B cell (primary cell): ENCODE measurements at regions not wholly inside any gene's neighbourhood (a gene's known extent, or its start where the extent isn't known, plus 50 kb on each side); places are given as distances from the start of the nearest gene placed in this dataset.

Experiments used
- ATAC-seq: fragments of 200-7000 bp; cut with Tn5 transposase; one replicate; pipeline ENCODE4 v1.10.0; 2021; ENCODE audit warnings: low read depth, mild to moderate bottlenecking, moderate number of reproducible peaks, moderate library complexity
- CTCF ChIA-PET: fragments of 350-600 bp; sonication (Branson Sonifier 250); formaldehyde crosslinking; loops from one replicate; lab custom pipeline; 2021; ENCODE audit warnings: antibody characterized with exemption, inconsistent platforms; lab: Charles Lee
- POLR2A ChIA-PET: fragments of 350-600 bp; sonication (Branson Sonifier 250); formaldehyde crosslinking; loops from one replicate; lab custom pipeline; 2021; ENCODE audit warnings: antibody characterized with exemption; lab: Charles Lee
- DNase-seq: peaks from one replicate; pipeline ENCODE4 v3.0.0; 2013
- H2AFZ ChIP-seq: 2 replicates; pipeline ENCODE4 v1.6.1; 2012; ENCODE audit warnings: mild to moderate bottlenecking, low read depth, low read length; ENCODE audit not compliant: insufficient read depth, poor library complexity, severe bottlenecking
- H3K27ac ChIP-seq, 2 donors: 1 replicate in 1 of 2; 2 replicates in 1 of 2; pipeline ENCODE4 v1.5.1; 2012 to 2013; ENCODE audit warnings: low read length in 2 of 2, mild to moderate bottlenecking in 2 of 2, moderate library complexity in 1 of 2
- H3K27me3 ChIP-seq, 4 experiments: fragments of 200-600 bp in 1 of 4; sonication (generic) in 1 of 4; replicated peaks in 1 of 4; 1 replicate in 2 of 4; 2 replicates in 2 of 4; pipeline versions ENCODE4 v1.6.1 to v1.7.0; 2013 to 2016; ENCODE audit warnings: low read length in 3 of 4, mild to moderate bottlenecking in 2 of 4, mixed read lengths in 1 of 4, moderate library complexity in 1 of 4; ENCODE audit not compliant: insufficient read depth in 4 of 4, control insufficient read depth in 3 of 4; ENCODE audit errors: control extremely low read depth in 1 of 4
- H3K36me3 ChIP-seq, 2 experiments: replicated peaks in 1 of 2; 1 replicate in 1 of 2; 2 replicates in 1 of 2; pipeline versions ENCODE4 v1.6.1 to v1.7.1; 2013; ENCODE audit warnings: low read length in 1 of 2; ENCODE audit not compliant: insufficient read depth in 2 of 2, control insufficient read depth in 1 of 2; ENCODE audit errors: control extremely low read depth in 1 of 2, extremely low read depth in 1 of 2
- H3K4me1 ChIP-seq, 2 donors: fragments of 200-600 bp in 1 of 2; sonication (generic) in 1 of 2; 1 replicate in 1 of 2; 2 replicates in 1 of 2; pipeline versions ENCODE4 v1.5.1 to v1.6.1; 2013 to 2017; ENCODE audit warnings: low read length in 2 of 2; ENCODE audit not compliant: control insufficient read depth in 2 of 2, insufficient read depth in 2 of 2
- H3K4me2 ChIP-seq: replicated peaks from 2 replicates; pipeline ENCODE3; 2012; ENCODE audit warnings: mild to moderate bottlenecking, low read depth, low read length; ENCODE audit not compliant: poor library complexity, severe bottlenecking
- H3K4me3 ChIP-seq, 5 experiments: fragments of 200-600 bp in 1 of 5; sonication (generic) in 1 of 5; 1 replicate in 3 of 5; 2 replicates in 2 of 5; pipeline versions ENCODE4 v1.5.1 to v1.7.0; 2011 to 2016; ENCODE audit warnings: low read length in 4 of 5, mild to moderate bottlenecking in 4 of 5, low read depth in 2 of 5, control low read depth in 1 of 5, moderate library complexity in 1 of 5; ENCODE audit not compliant: insufficient read depth in 1 of 5; ENCODE audit errors: control extremely low read depth in 1 of 5, extremely low read depth in 1 of 5
- H3K79me2 ChIP-seq: fragments of 200-600 bp; sonication (generic); one replicate; pipeline ENCODE4 v1.6.0; 2016; ENCODE audit warnings: low read length; ENCODE audit not compliant: control insufficient read depth, insufficient read depth
- H3K9ac ChIP-seq: fragments of 200-600 bp; sonication (generic); 2 replicates; pipeline ENCODE4 v1.6.1; 2017; ENCODE audit warnings: mild to moderate bottlenecking, low read length, moderate library complexity
- H3K9me3 ChIP-seq, 3 donors: one replicate each; pipeline versions ENCODE4 v1.6.1 to v1.7.1; 2013; ENCODE audit warnings: low read length in 2 of 3; ENCODE audit not compliant: control insufficient read depth in 2 of 3, insufficient read depth in 1 of 3; ENCODE audit errors: control extremely low read depth in 1 of 3
- H4K20me1 ChIP-seq: 2 replicates; pipeline ENCODE4 v1.6.0; 2012; ENCODE audit warnings: mild to moderate bottlenecking, low read length; ENCODE audit not compliant: insufficient read depth, control insufficient read depth, poor library complexity, severe bottlenecking
- H3K27ac Mint-ChIP-seq: one replicate; pipeline ENCODE4 v1.8.0; 2021; ENCODE audit warnings: mixed read lengths
- H3K27me3 Mint-ChIP-seq: one replicate; pipeline ENCODE4 v1.8.0; 2021; ENCODE audit warnings: mixed read lengths
- H3K4me1 Mint-ChIP-seq: one replicate; pipeline ENCODE4 v1.8.0; 2021; ENCODE audit warnings: mixed read lengths
- H3K4me3 Mint-ChIP-seq: one replicate; pipeline ENCODE4 v1.8.0; 2021; ENCODE audit warnings: mixed read lengths
- H3K9me3 Mint-ChIP-seq: one replicate; pipeline ENCODE4 v1.8.0; 2022; ENCODE audit warnings: mixed read lengths; ENCODE audit not compliant: insufficient read depth
- EZH2 ChIP-seq: IDR thresholded peaks from 2 replicates; pipeline ENCODE4 v1.6.1; 2012; ENCODE audit warnings: borderline replicate concordance, low read depth, mild to moderate bottlenecking, moderate library complexity, low read length; ENCODE audit not compliant: insufficient read depth, poor library complexity, severe bottlenecking
- WGBS: methylation state at CpG from one replicate; pipeline ENCODE4 v1.1.5; 2013; ENCODE audit warnings: missing lambda C conversion rate; ENCODE audit not compliant: insufficient coverage; 5-methylcytosine and 5-hydroxymethylcytosine counted together
- intact Hi-C: fragments of 100-400 bp; cut with micrococcal nuclease; formaldehyde crosslinking; loops from one replicate; pipeline ENCODE4 v1.10.0; 2022
- TF ChIP-seq, protein P1 (sequence below): fragments of 200-600 bp; IDR thresholded peaks from one replicate; pipeline ENCODE4 v1.8.0; 2022; ENCODE audit warnings: antibody characterized with exemption, mild to moderate bottlenecking

- 76% methylated on average over 17 of the region's 17 CpGs for WGBS
- peaks cover 20 to 23% of the 10 kb centered on the region in 2 donors for H3K4me1 ChIP-seq
- H2AFZ ChIP-seq, result no peak overlapping the region
- H3K27ac ChIP-seq, result no peak overlapping the region
- no peak overlapping the region for H3K9ac ChIP-seq
- H3K27me3 ChIP-seq, result peaks cover 0 to 85% (median 45%) of the 10 kb centered on the region in 4 experiments
- ChIA-PET CTCF (interaction anchor here (0.7 kb wide), 1 partner anchor 75 kb away, joined by 3 read pairs; no protein-coding TSS in a partner anchor), POLR2A (no interaction called here)
- no peak for TF ChIP-seq EZH2
- TF ChIP-seq, protein P1, sequence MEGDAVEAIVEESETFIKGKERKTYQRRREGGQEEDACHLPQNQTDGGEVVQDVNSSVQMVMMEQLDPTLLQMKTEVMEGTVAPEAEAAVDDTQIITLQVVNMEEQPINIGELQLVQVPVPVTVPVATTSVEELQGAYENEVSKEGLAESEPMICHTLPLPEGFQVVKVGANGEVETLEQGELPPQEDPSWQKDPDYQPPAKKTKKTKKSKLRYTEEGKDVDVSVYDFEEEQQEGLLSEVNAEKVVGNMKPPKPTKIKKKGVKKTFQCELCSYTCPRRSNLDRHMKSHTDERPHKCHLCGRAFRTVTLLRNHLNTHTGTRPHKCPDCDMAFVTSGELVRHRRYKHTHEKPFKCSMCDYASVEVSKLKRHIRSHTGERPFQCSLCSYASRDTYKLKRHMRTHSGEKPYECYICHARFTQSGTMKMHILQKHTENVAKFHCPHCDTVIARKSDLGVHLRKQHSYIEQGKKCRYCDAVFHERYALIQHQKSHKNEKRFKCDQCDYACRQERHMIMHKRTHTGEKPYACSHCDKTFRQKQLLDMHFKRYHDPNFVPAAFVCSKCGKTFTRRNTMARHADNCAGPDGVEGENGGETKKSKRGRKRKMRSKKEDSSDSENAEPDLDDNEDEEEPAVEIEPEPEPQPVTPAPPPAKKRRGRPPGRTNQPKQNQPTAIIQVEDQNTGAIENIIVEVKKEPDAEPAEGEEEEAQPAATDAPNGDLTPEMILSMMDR, result no peak
- Mint-ChIP-seq H3K27me3 (peaks cover 82% of the 10 kb centered on the region), H3K9me3 (no peaks in the 10 kb centered on the region), H3K4me3 (no peak overlapping the region), H3K27ac (peak overlapping the region; percentile 13), H3K4me1 (peaks cover 19% of the 10 kb centered on the region)
- DNase-seq, result no peak
- H3K4me3 ChIP-seq, result no peak overlapping the region
- H3K9me3 ChIP-seq, result peaks cover 0 to 27% (median 0%) of the 10 kb centered on the region in 3 donors
- intact Hi-C loops, result no loop called here
- H3K4me2 ChIP-seq, result no peak overlapping the region
- H3K79me2 ChIP-seq, result no peaks in the 10 kb centered on the region
- H3K36me3 ChIP-seq, result no peaks in the 10 kb centered on the region
- no peaks in the 10 kb centered on the region for H4K20me1 ChIP-seq
- no peak for ATAC-seq
These were observed 190.4 kb upstream of the ID2 start for GRCh38 chr2:8491296-8492027.

DNA sequence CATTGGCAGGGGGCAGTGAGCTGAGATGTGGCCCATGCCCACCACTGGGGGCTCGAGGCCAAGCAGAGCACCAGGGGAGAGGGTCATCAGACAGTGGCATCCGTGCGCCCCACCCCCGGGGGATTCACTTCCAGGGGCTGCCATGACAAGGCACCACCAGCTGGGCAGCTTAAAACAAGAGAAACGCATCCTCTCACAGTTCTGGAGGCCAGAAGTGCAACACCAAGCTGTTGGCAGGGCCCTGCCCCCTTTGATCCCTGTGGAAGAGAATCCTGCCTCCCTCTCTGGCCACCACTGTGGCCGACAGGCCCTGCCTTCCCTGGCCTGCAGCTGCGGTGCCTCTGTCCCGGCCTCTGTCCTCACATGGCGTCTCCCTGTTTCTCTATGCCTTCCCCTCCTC, 187.7 kb upstream of the ID2 start:
- Histone ChIP-seq H3K4me2 (no peak overlapping the region), H3K9me3 (peaks cover 0 to 7% (median 0%) of the 10 kb centered on the region in 3 donors), H3K4me1 (peaks cover 0 to 3% of the 10 kb centered on the region in 2 donors), H3K27me3 (peaks cover 0 to 81% (median 34%) of the 10 kb centered on the region in 4 experiments), H3K79me2 (no peaks in the 10 kb centered on the region), H3K4me3 (no peak overlapping the region), H4K20me1 (no peaks in the 10 kb centered on the region), H3K36me3 (no peaks in the 10 kb centered on the region), H2AFZ (no peak overlapping the region), H3K27ac (no peak overlapping the region), H3K9ac (no peak overlapping the region)
- H3K27ac Mint-ChIP-seq, result peak overlapping the region; percentile 5
- H3K9me3 Mint-ChIP-seq, result no peaks in the 10 kb centered on the region
- no peak overlapping the region for H3K4me3 Mint-ChIP-seq
- POLR2A ChIA-PET, result no interaction called here
- no peaks in the 10 kb centered on the region for H3K4me1 Mint-ChIP-seq
- TF ChIP-seq, protein P1, result no peak
- TF ChIP-seq EZH2, result no peak
- H3K27me3 Mint-ChIP-seq, result peaks cover 81% of the 10 kb centered on the region
- CTCF ChIA-PET, result no interaction called here
- ATAC-seq, result no peak
- DNase-seq, result no peak
- intact Hi-C loops, result no loop called here
- WGBS, result 96% methylated on average over 9 of the region's 9 CpGs
